Left colon (tissue), 2 donors: ENCODE measurements at regions not wholly inside any gene's neighbourhood (a gene's known extent, or its start where the extent isn't known, plus 50 kb on each side); places are given as distances from the start of the nearest gene placed in this dataset.

Source experiments
- ATAC-seq: fragments of 200-7000 bp; cut with Tn5 transposase; one replicate; pipeline ENCODE4 v1.9.1; 2020; ENCODE audit warnings: mild to moderate bottlenecking, moderate library complexity
- DNase-seq, 2 donors: peaks; one replicate each; pipeline ENCODE4 v3.0.0-alpha.2; 2020
- intact Hi-C, 2 donors: fragments of 100-400 bp; cut with DNase I in 1 of 2; cut with micrococcal nuclease in 1 of 2; formaldehyde crosslinking; loops; one replicate each; pipeline versions ENCODE4 v1.11.2 to v1.14.0; 2022; cut with DNase I, micrococcal nuclease
- donor health status: DM: no; HTN: no; CAD: no.
- donor health status: DM: yes; HTN: yes; CAD: no.

DNA sequence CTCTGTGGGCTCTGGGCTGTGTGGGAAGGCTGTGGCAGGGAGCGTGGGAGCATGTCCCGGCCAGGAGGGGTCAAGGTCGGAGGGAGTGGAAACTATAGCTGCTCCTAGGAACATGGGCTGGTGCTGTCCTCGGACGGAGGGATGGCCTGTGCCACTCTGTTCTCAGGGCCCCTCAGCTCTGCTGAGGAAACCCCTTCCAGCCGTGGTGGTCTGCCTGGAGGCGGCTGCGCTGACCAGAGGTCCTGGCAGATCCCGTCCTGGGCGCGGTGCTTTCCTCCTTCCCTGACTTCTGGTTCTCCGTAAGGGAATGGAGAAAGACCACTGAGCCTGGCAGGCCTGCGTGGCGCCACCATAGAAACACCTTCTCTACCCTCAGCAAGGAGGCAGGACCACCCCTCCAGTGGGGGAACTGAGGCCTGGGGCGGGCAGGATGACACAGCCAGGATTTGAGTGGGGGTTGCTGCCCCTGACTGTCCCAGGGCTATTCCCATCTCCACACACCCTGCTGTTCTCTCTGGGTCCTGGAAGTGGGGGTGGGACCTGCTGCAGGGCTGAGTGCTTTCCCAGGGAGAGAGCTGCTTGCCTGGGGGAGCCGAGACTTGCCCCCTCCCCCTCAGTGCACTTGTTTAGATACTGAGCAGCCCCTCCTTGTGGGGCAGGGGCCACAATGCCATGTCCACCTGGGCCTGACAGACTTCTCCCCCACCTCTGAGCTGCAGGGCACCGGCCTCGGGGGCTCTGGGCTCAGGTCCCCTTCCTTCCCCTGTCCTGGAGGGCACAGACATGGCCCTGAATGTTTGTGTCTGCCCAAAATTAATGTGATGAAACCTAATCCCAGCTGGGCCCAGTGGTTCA is 301.0 kb upstream of the HS6ST1 start:
- ATAC-seq (no peak), DNase-seq (no peak)
- intact Hi-C loops, result no loop called here

DNA sequence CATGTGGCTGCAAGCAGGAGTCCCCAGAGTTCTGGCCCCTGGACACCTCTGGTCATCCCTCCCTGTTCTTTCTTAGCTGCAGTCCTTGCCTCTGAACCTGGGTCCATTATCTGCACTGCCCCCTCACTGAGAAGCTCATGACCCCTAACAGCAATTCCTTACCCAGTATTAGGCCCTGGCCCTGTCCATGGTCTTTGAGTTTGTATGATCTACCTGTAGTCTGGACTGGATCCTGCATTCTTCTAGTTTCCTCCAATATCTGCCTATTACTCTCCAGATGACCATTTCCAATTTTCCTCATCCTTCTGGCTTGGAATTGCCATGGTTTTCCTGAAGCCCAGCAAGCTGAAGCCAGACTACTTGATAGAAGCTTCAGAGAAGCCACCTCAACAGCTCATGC is 302.4 kb upstream of the HS6ST1 start:
- intact Hi-C loops, result no loop called here
- no peak for DNase-seq

DNA sequence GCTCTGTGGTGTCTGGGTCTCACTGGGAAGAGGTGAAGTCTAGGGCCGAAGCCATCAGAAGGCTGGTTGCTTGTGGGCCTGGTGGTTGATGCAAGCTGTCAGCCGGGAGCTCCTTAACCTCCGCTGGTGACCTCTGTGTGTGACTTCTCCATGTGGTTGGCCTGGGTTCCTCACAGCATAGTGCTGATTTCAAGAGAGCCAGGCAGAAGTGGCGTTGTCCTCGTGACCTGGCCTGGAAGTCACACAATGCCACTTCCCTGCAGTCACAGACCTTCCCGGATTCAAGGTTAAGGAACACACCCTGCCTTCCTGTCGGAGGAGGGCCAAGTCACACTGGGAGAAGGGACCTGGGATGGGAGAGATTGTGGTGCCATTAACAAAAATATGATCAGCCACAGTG is 303.7 kb upstream of the HS6ST1 start:
- intact Hi-C loops, result no loop called here
- peak; percentile 16 to 31 for DNase-seq
- ATAC-seq, result no peak

More for the DNA sequence above, 302.4 kb upstream of the HS6ST1 start:
- no peak for ATAC-seq

DNA sequence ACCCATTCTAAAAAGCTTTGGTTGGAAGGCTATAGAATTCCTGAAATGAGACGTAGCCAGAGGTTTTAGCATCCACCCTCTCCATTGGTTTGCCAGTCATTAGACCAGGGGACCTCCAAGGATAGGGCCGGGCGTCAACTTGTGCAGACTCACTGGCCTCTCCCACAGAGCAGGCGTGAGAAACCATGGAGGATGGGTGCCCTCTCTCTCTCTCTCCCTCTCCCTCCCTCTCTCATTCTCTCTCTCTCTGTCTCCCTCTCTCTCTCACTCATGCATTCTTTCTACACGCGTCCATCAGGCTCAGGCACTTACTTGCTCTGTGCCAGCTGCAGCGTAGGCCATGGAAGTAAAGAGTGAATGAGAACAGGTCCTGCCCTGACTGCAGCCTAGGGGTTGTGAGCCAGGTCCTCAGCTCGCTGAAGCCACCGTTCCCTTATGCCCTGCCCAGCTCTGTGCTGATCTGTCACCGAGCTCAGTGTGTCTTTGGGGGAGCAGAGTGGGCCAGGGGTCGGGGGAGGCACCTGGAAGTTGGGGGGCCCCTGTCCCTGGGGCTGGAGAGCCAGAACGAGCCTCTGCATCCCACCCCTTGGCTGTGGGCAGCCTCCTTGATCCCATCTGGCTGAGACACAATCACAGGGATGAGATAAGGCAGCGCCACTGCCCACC is 304.4 kb upstream of the HS6ST1 start:
- no peak for ATAC-seq
- intact Hi-C loops, result no loop called here
- no peak for DNase-seq

DNA sequence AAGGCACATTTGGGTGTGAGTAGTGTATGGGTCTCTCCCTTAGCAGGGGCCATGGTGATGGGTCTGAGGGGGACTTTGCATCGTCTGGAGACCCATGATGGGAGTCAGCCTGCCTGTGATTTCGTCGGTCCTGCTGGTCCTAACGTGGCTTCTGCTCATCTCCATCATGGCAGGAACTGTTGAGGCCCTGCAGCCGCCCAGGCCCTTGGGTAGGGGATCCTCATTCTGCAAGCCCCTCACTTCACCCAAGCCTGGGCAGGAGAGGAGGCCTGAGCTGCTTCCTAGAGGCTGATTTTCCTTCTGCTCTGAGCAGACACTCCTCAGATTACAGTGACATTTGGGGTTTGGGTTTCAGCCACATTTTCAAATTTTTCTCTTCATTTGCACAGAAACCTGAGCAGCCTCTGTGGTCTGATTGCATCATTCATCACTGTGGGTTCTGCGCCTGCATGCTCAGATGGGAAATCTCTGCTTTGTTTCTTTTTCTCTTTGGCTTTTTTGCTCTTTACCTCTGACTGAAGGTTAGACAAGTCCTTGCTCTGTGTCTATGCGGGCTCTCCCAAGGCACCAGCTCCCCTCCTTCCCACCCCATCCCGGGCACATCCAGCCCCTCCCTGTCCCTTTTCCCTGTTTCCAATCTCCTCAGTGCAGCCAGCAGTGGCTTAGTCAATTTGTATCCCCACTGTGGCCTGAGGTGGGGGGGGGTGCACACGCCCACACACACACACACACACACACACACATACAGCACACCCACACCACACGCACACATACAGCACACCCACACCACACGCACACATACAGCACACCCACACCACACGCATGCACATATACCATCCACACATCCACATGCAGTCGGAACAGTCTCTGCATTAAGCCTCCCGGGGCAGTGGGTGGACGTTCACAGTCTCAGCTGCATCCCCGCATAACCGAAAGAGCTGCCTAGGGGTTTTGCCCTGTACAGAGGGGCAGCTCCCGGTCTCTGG is 305.4 kb upstream of the HS6ST1 start:
- no peak for ATAC-seq
- no peak for DNase-seq
- intact Hi-C loops, result no loop called here

DNA sequence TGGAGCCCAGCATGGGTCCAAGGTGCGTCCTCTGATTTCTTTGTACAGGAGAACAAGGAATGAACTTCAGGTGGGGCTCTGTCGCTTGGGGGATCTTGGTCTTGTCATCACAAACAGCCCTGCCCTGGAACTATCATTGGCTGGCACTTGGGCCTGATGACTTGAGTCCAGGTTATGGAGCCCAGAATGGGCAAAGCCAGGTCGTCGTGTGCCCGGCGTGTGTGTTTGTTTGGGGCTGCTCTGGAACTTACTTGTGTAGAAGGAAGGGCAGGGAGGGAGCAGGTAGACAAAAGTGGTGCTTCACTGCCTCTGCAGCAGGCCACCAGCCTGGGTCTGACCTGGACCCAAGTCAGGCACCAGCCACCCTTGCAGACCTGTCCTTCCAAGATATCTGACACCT is 306.3 kb upstream of the HS6ST1 start:
- DNase-seq (no peak), ATAC-seq (no peak)
- intact Hi-C loops, result no loop called here

DNA sequence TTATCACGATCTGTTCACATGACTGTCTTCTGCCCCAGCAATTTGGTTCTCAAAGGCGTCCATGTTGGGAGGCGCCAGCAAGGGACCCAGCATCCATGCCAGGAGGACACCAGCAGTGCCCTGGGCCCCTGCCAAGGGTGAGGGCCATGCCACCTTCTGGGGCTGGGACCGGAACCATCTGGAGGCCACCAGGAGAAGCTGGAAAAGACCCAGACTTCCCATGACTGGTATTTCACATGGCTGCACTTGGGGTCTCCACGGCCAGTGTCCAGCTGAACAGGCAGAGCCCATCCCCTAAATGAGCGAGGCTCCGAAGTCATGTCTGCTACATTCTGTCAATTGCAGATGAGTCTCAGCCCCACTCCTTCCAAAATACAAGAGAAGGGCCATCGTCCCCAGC is 306.8 kb upstream of the HS6ST1 start:
- intact Hi-C loops, result no loop called here
- no peak for DNase-seq
- no peak for ATAC-seq

DNA sequence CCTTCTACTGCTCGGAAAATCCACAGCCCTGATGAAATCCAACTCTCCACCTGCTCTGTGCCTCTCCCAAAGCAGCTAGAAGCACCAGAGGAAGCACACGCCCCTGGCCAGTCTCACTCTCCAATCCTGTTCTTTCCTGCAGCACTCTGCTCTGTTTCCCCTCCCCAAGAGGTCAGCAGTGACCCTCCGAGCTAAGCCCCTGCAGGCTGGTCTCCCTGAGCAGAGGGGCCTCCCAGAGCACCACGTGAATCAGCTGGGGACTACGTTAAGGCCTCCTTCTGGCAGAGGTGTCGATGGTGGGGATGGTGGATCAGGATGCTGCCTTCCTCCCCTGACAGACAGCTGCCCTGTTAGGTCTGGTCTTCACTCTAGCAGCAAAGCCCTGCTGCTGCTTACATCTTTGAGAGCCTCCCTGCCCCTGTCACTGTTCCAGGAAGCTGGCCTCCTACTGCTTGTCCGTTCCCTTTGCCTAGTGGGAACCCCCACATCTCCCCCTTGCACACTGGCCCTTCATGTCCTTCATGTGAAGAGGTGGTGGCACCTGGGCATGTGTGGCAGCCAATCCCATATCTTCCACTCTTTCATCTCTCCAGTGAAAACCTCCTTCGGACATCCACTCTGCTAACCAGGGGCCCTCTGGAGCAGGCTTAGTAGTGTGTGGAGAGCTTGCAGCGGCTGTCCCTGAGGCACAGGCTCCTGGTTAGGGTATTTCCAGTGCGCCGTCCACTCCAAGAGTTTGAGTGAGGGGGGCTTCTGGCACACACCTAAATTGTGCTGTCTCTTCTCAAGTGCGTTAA is 307.5 kb upstream of the HS6ST1 start:
- intact Hi-C loops, result no loop called here
- ATAC-seq (no peak), DNase-seq (no peak)

DNA sequence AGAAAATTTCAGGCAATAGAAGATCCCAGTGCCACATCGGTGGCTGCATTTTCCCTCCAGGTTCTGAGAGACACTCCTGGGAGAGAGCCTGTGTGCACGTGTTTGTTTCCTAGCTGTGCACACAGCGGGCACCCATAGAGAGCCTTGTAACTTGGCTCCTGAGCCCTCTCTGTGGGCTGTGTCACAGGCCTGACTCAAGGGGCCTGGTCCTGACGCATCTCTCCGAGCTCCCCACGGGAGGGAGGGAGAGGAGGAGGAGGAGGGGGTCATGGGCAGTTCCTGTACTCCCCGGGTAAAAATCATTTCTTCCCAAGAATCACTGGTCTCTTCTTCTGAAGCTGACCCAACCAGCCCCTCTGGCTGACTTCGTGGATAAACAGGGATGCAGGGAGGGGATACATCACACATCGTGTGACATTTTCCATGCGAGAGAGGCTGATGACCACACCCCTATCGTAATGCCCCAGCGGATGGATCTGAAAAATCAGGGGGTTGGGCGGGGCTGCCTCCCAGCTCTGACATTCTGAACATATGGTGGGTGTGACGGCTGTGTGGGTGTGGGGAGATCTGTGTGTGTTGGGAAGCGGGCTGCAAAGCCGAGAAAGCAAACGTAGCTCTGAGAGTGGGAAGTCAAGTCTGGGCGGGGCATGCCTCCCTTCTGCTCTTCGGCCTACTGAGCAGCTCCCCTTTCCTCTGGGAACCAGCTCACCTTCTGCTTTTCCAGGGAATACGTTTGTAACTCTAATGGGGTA is 308.3 kb upstream of the HS6ST1 start:
- ATAC-seq (no peak), DNase-seq (no peak)
- intact Hi-C loops, result no loop called here

DNA sequence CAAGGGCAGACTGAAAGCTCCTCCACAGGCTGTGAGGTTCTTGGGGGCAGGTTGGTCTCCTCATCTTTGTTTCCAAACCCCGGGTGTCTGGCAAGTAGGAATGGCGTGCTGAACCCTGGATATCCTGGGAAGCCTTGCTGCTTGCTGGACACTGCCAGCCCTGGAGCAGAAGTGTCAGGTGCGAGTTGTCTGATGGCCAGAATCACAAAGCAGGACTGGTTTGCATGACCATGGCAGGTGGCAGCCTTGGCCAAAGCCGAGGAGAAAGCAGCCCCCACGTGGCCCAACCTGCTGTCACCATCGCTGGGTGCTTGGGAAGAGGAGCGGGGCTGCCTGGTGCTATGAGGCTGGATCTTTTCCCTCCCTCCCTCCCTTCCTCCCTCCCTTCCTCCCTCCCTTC is 309.5 kb upstream of the HS6ST1 start:
- ATAC-seq (no peak), DNase-seq (no peak)
- intact Hi-C loops, result no loop called here

DNA sequence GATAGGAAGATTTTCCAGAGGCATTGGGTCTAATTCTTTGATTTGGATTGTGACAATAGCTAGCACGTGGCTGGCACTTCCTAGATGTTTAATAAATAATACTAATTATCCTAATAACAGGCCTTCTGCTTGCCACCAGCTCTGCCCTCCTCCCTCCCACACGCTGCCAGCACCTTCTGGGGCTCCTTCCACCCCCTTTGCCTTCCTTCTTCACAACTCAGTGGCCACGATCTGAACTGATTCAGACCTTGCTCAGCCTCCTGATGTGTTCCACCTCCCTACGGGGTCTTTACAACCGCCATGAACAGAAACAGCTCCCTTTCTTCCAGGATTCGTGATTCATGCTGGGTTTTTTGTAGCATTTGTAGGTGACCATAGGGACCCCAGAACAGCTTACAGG is 310.3 kb upstream of the HS6ST1 start:
- DNase-seq (no peak), ATAC-seq (no peak)
- intact Hi-C loops, result no loop called here

DNA sequence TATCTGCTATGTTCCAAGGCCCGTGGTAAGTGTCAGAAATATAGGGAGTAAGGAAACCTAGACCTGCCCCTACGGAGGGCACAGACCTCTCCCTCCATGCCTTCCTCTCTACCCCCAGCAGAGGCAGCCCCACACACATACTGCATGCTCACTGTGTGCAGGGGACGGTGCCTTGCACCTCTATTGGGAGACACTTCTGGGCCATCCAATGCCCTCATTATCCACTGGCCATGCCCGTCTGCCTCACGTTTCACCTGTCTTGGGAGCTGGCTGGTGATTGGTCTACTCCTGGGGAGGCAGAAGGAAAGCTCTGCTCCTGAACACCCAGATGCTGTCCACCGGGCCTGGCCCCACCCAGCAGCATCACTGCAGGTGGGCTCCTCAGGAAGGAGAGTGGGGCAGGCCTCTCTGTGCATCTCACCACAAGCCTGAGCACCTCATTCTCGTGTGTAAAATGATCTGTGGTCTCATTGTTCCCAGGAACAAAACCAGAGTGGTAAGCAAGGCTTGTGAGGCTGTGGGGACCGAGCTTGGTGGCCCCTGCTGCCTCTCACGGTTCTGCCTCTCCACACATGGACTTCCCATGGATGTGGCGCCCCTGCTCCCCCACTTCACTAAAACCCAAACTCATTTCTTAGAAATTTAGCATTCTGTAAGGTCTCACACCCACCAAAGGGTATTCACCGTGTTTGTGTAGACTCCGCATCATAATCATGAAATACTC is 312.5 kb upstream of the HS6ST1 start:
- no peak for DNase-seq
- intact Hi-C loops, result no loop called here
- no peak for ATAC-seq

DNA sequence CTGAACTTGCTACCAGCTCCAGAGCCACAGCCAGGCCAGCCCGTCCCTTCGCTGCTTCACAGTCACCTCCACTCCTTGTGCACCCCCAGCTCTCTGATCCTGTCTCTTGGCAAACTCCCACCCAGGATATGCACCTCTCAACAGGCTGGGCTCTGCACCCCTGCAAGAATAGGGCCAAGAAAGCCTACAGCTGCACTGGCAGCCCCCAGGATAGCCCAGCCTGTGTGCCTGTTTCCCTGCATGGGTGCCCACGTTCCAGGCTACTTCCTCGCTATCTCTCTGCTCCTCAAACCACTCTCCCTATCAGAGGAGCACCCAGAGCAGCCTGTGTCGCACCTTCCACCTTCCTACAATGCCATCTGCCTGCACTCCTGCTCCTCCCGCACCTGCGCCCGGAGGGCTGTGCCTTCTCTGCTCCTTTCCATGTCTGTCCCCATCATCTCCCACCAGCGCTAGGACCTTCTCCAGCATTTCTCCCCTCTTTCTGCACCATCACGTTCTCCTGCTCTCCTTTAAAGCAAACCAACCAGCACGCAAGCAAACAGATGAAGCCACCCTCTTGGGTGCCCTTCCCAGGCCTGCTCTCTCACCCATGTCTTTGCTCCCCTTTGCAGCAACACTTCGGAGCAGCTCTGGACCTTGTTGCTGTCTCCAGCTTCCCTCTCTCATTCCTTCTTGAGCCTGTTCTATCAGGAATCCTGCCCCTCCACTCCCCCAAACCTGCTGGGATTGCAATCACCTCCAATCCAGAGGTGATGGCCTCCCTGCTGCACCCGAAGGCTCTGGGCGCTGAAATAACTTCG is 313.2 kb upstream of the HS6ST1 start:
- DNase-seq (no peak), ATAC-seq (no peak)
- intact Hi-C loops, result no loop called here

DNA sequence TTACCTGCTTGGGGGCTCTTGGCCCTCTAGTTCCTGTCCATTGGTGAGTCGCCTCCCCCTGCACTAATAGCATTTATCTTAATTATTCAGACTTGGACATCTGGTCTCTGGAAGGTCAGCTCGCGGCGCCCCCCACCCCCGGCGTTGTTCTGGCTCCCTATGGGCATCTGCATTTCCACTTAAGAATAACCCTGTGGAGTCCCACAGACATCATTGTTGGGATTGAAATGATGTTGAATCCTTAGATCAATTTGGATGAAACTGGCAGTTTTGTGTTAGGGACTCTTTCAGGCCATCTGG is 313.8 kb upstream of the HS6ST1 start:
- DNase-seq, result no peak
- no peak for ATAC-seq
- intact Hi-C loops, result no loop called here

DNA sequence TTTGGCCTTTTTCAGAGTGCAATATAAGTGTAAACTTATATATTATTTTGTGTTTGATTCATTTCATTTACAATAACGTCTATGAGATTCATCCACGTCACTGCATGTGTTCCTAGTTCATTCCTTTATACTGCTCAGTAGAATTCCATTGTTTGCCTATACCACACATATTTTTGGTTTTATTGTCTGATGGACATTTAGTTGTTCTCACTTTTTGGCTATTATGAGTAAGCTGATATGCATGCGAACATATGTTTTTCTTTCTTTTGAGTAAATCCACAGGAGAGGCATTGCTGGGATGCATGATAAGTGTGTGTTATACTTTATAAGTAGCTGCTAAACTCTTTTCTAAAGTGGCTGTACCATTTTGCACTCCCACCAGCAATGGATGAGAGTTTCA is 314.8 kb upstream of the HS6ST1 start:
- intact Hi-C loops, result no loop called here
- ATAC-seq, result no peak
- DNase-seq, result no peak

DNA sequence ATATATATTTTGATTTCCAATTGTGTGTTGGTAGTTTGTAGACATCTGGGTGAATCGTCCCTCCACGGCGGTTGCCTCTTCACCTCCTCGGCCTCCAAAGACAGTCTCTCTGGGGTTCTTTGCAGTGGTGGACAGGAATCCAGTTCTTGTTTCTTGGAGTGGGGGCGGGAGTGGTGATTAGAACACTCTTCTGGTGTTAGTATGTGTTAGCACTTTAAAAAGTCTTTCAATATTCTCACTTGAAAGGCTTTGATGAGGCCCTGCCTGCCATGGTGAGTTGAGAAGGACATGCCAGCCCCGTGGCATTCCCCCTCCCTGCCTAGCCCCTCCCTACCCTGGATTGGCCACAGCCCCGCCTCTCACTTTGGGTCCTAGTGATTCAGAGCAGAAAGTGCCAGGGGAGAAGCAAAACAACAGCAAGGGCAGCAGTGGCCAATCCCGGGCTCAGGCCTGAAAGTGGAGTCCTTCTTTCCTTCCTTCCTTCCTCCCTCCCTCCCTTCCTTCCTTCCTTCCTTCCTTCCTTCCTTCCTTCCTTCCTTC is 316.8 kb upstream of the HS6ST1 start:
- ATAC-seq, result no peak
- no peak for DNase-seq
- intact Hi-C loops, result no loop called here

DNA sequence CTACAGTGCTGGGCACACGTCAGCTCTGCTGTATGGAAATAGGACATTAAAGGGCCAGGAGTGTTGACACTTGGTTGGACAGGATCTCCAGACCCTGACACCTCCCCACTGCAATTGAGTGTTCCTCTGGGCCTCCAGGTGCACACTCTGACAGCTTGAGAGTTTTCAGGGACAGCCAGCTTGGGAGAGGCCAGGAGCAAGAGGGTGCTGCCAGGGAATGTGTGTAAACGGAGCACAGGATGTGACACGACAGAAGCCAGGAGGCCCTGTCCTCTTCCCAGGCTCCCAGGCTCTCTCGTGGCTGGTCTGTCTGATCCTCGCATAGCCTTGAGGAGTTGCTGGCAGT is 318.1 kb upstream of the HS6ST1 start:
- DNase-seq (no peak), ATAC-seq (no peak)
- intact Hi-C loops, result no loop called here
